ENCODE measurements at regions not wholly inside any gene's neighbourhood (a gene's known extent, or its start where the extent isn't known, plus 50 kb on each side); places are given as distances from the start of the nearest gene placed in this dataset.

DNA sequence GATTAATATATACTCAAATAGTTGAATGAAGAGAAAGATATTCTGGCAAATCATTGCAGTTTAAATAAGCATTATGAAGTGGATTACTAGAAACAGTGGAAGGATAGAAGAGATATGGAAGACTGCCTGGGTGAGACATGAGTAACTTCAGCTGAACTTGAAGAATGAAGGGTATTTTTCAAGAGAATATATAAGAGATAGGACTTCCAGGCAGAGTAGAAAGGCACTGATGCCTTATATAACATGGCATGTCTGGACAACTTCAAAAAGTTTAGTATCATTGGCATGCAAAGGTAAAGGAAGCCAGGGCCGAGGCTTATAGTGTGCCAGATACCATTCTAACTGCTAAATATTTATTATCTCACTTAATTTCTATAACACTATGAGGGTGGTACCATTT, 126.5 kb upstream of the SLC7A14 start:
- no peaks in the 10 kb centered on the region for H3K79me2 ChIP-seq (ENCODE audit: low read length)
- H3K4me3 ChIP-seq (ENCODE audit: low read length), result no peak overlapping the region
- no peaks in the 10 kb centered on the region for H4K20me1 ChIP-seq (ENCODE audit: insufficient read depth, low read length)
- H3F3A ChIP-seq (ENCODE audit: insufficient read depth, low read length), result no peaks in the 10 kb centered on the region
- H3K4me1 ChIP-seq (ENCODE audit: low read length), result no peaks in the 10 kb centered on the region
- no peak overlapping the region for H3K4me2 ChIP-seq (ENCODE audit: low read depth, low read length)
- DNase-seq, result no peak
- no peaks in the 10 kb centered on the region for H3K36me3 ChIP-seq (replicated peaks; ENCODE audit: insufficient read depth, low read length)
- H3K27me3 ChIP-seq (replicated peaks; ENCODE audit: insufficient read depth, low read length), result no peaks in the 10 kb centered on the region
- TF ChIP-seq EZH2phosphoT487 (IDR thresholded peaks at IDR 0.05; ENCODE audit: low read length), result no peak
- no peak for TF ChIP-seq EZH2 (optimal IDR thresholded peaks at IDR 0.05; ENCODE audit: low read depth, low read length)
- TF ChIP-seq CTCF (IDR thresholded peaks at IDR 0.05; ENCODE audit: low read length), result no peak
- no peak overlapping the region for H3K27ac ChIP-seq (ENCODE audit: low read length)
- H2AFZ ChIP-seq (ENCODE audit: low read length), result no peak overlapping the region
- H3K9me2 ChIP-seq (replicated peaks; ENCODE audit: insufficient read depth, low read length), result no peaks in the 10 kb centered on the region
- no peaks in the 10 kb centered on the region for H3K9me3 ChIP-seq (replicated peaks; ENCODE audit: insufficient read depth, low read length)
- H3K9ac ChIP-seq (ENCODE audit: low read length), result no peak overlapping the region

GRCh38 chr3:170711786-170712185, 125.9 kb upstream of the SLC7A14 start:
- Histone ChIP-seq H3K9me2 (replicated peaks; ENCODE audit: insufficient read depth, low read length) (no peaks in the 10 kb centered on the region), H3K9me3 (replicated peaks; ENCODE audit: insufficient read depth, low read length) (no peaks in the 10 kb centered on the region), H3K27ac (ENCODE audit: low read length) (no peak overlapping the region), H3K79me2 (ENCODE audit: low read length) (no peaks in the 10 kb centered on the region), H3K36me3 (replicated peaks; ENCODE audit: insufficient read depth, low read length) (no peaks in the 10 kb centered on the region), H3K4me2 (ENCODE audit: low read depth, low read length) (no peak overlapping the region), H3K27me3 (replicated peaks; ENCODE audit: insufficient read depth, low read length) (no peaks in the 10 kb centered on the region), H3K9ac (ENCODE audit: low read length) (no peak overlapping the region), H3F3A (ENCODE audit: insufficient read depth, low read length) (no peaks in the 10 kb centered on the region), H2AFZ (ENCODE audit: low read length) (no peak overlapping the region), H3K4me3 (ENCODE audit: low read length) (no peak overlapping the region), H4K20me1 (ENCODE audit: insufficient read depth, low read length) (no peaks in the 10 kb centered on the region), H3K4me1 (ENCODE audit: low read length) (no peaks in the 10 kb centered on the region)
- TF ChIP-seq EZH2 (optimal IDR thresholded peaks at IDR 0.05; ENCODE audit: low read depth, low read length) (no peak), CTCF (IDR thresholded peaks at IDR 0.05; ENCODE audit: low read length) (no peak), EZH2phosphoT487 (IDR thresholded peaks at IDR 0.05; ENCODE audit: low read length) (no peak)
- DNase-seq, result no peak

GRCh38 chr3:170709046-170709445, 123.2 kb upstream of the SLC7A14 start:
- no peak overlapping the region for H3K4me2 ChIP-seq (ENCODE audit: low read depth, low read length)
- no peaks in the 10 kb centered on the region for H4K20me1 ChIP-seq (ENCODE audit: insufficient read depth, low read length)
- DNase-seq, result no peak

More at GRCh38 chr3:170709046-170709445, 123.2 kb upstream of the SLC7A14 start:
- H3F3A ChIP-seq (ENCODE audit: insufficient read depth, low read length), result no peaks in the 10 kb centered on the region
- no peak overlapping the region for H3K27ac ChIP-seq (ENCODE audit: low read length)
- no peaks in the 10 kb centered on the region for H3K27me3 ChIP-seq (replicated peaks; ENCODE audit: insufficient read depth, low read length)
- H3K9me2 ChIP-seq (replicated peaks; ENCODE audit: insufficient read depth, low read length), result no peaks in the 10 kb centered on the region
- H3K36me3 ChIP-seq (replicated peaks; ENCODE audit: insufficient read depth, low read length), result no peaks in the 10 kb centered on the region
- TF ChIP-seq EZH2 (optimal IDR thresholded peaks at IDR 0.05; ENCODE audit: low read depth, low read length), result no peak
- TF ChIP-seq CTCF (IDR thresholded peaks at IDR 0.05; ENCODE audit: low read length), result no peak
- TF ChIP-seq EZH2phosphoT487 (IDR thresholded peaks at IDR 0.05; ENCODE audit: low read length), result no peak
- no peak overlapping the region for H2AFZ ChIP-seq (ENCODE audit: low read length)
- H3K4me3 ChIP-seq (ENCODE audit: low read length), result no peak overlapping the region
- no peaks in the 10 kb centered on the region for H3K4me1 ChIP-seq (ENCODE audit: low read length)
- no peaks in the 10 kb centered on the region for H3K79me2 ChIP-seq (ENCODE audit: low read length)
- H3K9ac ChIP-seq (ENCODE audit: low read length), result no peak overlapping the region
- H3K9me3 ChIP-seq (replicated peaks; ENCODE audit: insufficient read depth, low read length), result no peaks in the 10 kb centered on the region

All from MM.1S (cell line).